Muscle layer of colon (tissue), 2 donors: ENCODE measurements at regions not wholly inside any gene's neighbourhood (a gene's known extent, or its start where the extent isn't known, plus 50 kb on each side); places are given as distances from the start of the nearest gene placed in this dataset.

ENCODE experiments used
- H3K27ac ChIP-seq: one replicate; pipeline ENCODE4 v1.7.0; 2013; ENCODE audit warnings: low read depth, mild to moderate bottlenecking, low read length, moderate library complexity
- H3K27me3 ChIP-seq, 2 donors: one replicate each; pipeline ENCODE4 v1.7.0; 2013; ENCODE audit warnings: low read length in 2 of 2, mild to moderate bottlenecking in 2 of 2; ENCODE audit not compliant: insufficient read depth in 2 of 2, control insufficient read depth in 1 of 2
- H3K36me3 ChIP-seq: one replicate; pipeline ENCODE4 v1.7.0; 2013; ENCODE audit warnings: mild to moderate bottlenecking, low read length; ENCODE audit not compliant: insufficient read depth
- H3K4me1 ChIP-seq: one replicate; pipeline ENCODE4 v1.7.0; 2013; ENCODE audit warnings: mild to moderate bottlenecking, low read length; ENCODE audit not compliant: insufficient read depth
- H3K4me3 ChIP-seq, 2 donors: one replicate each; pipeline ENCODE4 v1.7.0; 2013; ENCODE audit warnings: low read length in 2 of 2, low read depth in 1 of 2, mild to moderate bottlenecking in 1 of 2, moderate library complexity in 1 of 2
- H3K9ac ChIP-seq: one replicate; pipeline ENCODE4 v1.7.0; 2013; ENCODE audit warnings: low read length
- H3K9me3 ChIP-seq: one replicate; pipeline ENCODE4 v1.7.0; 2013; ENCODE audit warnings: mild to moderate bottlenecking, low read length
- donor health status: abdominal sarcoma.
- donor health status: Adenocarcinoma of cecum.

DNA sequence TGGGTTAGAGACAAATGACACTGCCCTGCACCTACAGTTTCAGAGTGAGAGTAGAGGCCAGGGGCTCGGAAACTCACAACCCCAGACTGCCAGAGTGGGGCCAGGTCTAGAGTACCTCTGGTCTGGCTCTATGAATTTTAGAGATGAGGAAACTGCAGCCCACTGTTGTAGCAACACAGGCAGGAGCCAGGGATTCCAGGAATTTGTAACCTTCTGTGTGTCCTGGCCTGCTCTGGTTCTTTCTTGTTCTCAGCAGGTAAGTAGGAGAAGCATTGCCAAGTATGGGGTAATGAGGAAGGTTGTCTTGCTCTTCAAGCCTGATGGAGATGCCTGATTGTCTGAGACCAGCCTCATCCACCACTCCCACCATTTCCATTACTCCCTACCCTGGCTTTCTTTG lies 221.8 kb downstream of the UACA start:
- H3K9ac ChIP-seq, result no peak overlapping the region
- no peak overlapping the region for H3K27ac ChIP-seq
- no peaks in the 10 kb centered on the region for H3K27me3 ChIP-seq
- no peak overlapping the region for H3K4me3 ChIP-seq
- H3K4me1 ChIP-seq, result no peaks in the 10 kb centered on the region
- no peaks in the 10 kb centered on the region for H3K9me3 ChIP-seq
- no peaks in the 10 kb centered on the region for H3K36me3 ChIP-seq

DNA sequence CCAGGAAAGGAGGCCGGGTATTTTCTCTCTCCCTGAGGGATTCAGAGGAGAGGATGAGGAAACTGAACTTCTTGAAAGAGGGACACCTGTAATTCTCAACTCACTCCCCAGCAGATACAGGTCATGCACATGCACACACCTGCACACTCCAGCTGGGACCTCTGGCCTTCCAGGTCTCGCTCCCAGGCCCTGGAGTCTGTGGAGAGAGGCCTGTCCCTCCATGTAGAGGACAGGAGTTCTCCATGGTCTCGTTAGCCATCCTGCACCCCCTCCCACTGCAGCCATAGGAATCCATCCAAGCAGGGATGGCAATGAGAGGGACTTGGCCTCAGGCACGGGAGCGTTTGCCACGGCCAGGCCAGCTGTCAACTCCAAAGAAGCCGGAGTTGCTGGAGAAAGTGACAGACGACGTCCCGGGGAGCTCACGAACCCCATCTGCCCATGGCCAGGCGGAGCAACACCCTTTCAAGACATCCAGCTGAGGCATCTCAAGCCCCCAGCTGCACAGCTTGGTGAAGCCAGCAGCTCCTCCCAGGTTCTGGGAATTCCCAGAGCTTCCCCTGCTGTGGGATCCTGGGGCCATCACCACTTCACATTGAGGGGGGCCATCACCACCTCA lies 223.3 kb downstream of the UACA start:
- Histone ChIP-seq H3K4me3 (no peak overlapping the region), H3K27ac (no peak overlapping the region), H3K36me3 (no peaks in the 10 kb centered on the region), H3K4me1 (no peaks in the 10 kb centered on the region), H3K27me3 (no peaks in the 10 kb centered on the region), H3K9me3 (no peaks in the 10 kb centered on the region), H3K9ac (no peak overlapping the region)

DNA sequence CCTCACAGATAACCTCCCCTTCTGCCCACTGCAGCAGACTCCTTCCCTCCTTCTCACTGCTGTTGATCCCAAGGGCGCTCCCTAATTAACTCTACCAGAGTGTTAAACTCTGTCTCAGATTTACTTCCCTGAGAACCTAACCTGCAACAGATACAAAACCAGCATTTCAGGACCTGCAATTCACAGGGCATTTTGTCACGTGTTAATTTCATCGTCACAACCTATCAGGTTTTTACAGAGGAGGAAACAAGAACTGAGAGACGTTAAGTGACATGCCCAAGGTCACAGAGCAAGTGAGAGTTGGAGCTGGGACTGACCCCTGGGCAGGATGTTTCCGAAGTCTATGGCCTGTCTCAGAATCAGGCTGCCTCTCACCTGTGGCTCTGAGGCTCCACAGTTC lies 223.9 kb downstream of the UACA start:
- H3K36me3 ChIP-seq, result no peaks in the 10 kb centered on the region
- no peaks in the 10 kb centered on the region for H3K4me1 ChIP-seq
- no peaks in the 10 kb centered on the region for H3K9me3 ChIP-seq
- H3K27me3 ChIP-seq, result no peaks in the 10 kb centered on the region
- H3K4me3 ChIP-seq, result no peak overlapping the region
- H3K27ac ChIP-seq, result no peak overlapping the region
- no peak overlapping the region for H3K9ac ChIP-seq

DNA sequence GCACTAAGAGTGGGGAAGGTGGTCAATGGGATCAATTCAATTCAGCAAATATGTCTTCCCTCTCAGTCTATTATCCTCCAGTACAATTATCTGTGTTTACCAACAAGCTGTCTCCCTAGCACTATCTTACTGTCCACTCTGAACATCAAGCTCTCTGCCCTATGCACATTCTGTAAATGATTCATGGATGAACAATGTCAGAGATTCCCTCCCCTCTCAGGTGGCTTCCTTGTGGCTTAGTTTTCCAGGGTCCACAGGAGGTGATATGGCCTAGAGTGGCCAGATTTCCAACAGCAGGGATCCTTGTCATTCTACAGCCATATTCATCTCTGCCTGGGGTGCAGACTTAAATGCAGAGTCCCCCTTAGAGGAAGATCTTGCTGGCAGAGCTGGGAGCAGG lies 225.1 kb downstream of the UACA start:
- Histone ChIP-seq H3K4me1 (no peaks in the 10 kb centered on the region), H3K9ac (no peak overlapping the region), H3K36me3 (no peaks in the 10 kb centered on the region), H3K9me3 (no peaks in the 10 kb centered on the region), H3K27me3 (no peaks in the 10 kb centered on the region), H3K4me3 (no peak overlapping the region), H3K27ac (no peak overlapping the region)

DNA sequence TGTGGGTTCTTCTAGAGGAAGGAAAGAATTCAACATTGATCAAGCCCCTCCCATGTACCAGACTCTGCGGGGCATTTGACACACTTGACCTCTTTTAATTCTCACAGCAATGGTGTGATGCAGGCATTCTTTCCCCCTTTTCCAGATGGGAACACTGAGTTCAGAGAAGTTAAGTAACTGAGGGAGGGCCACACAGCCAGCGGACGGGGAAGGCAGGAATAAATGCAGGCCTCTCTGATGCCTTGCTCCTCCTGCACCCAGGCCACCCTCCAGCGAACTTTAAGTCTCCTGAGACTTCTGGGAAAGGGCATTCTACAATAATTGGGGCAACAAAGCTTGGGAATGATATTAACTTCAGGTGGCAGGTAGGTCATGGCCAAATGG lies 227.4 kb downstream of the UACA start:
- Histone ChIP-seq H3K9ac (no peak overlapping the region), H3K27me3 (no peaks in the 10 kb centered on the region), H3K4me3 (no peak overlapping the region), H3K27ac (no peak overlapping the region), H3K36me3 (no peaks in the 10 kb centered on the region), H3K9me3 (no peaks in the 10 kb centered on the region), H3K4me1 (no peaks in the 10 kb centered on the region)

DNA sequence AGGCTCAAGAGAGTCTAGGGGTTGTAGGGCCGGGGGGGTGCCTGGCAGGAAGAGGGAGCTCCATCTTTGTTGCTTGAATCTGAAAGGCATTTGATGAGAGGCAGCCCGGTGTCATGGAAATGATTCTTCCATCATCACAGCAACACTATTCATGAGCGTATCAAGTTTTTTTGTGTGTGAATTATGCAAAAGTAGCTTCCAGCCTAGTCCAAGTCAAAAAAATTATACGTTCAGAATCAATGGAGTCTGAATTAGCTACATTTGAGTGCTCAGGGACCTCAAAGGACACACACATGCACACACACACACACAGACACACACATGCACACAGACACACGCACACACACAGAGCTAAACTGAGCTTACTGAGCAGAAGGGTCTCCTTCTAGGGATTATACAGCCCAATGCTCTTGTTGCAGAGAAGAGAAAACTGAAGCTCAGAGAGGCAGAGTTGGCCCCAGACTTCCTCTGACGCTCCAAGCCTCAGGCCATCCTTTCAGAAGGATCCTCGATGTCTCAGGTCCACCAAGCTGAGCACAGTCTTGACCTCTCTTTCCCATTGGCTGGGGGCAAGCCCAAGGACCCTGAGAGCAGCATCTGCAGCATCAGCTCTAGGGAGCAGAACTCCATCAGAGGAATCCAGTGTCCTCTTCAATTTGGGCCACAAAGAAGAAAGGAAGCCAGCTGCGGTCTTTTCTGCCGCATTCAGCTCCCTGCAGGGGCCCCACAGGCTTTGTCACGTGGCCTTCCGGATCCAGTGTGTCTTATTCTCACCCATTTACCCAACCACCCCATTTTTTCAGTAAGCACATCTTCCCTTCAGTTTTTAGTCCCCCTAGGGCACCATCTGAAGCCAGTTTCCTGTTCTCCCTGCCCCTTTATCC lies 228.0 kb downstream of the UACA start:
- Histone ChIP-seq H3K27ac (no peak overlapping the region), H3K27me3 (no peaks in the 10 kb centered on the region), H3K4me1 (no peaks in the 10 kb centered on the region), H3K4me3 (no peak overlapping the region), H3K9ac (no peak overlapping the region), H3K9me3 (no peaks in the 10 kb centered on the region), H3K36me3 (no peaks in the 10 kb centered on the region)

DNA sequence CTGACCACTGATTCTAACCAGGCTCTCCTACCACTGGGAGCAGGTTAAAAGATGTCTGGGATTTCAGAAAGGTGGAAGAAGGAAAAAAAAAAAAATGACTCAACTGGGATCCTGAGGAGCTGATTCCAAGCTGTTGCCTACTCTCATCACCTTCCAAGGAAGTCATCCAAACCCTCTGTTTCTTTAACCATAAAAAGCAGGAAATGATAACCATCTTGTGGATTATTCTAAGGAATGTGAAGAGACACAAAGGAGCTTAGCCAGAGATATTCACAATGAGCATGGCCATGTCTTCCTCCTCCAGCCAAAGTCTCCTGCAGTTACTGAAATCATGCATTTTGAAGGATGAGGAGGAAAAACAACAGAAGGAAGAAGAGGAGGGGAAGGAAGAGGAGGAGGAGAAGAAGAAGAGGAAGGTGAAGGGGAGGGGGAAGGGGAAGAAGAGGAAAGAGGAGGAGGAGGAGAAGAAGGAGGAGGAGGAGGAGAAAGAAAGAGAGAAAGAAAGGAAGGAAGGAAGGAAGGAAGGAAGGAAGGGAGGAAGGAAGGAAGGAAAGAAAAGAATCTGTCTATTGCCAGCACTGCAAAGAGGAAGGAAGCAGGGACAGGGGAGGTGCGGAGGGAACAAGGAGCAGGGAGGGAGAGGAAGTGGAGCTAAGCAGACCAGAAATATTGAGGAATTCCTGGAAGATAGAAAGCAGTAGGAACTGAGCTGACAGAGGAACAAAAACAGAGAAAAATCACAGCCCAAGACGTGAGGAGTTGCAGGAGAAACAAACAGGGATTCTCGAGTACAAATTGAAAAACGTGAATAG lies 229.2 kb downstream of the UACA start:
- Histone ChIP-seq H3K27ac (no peak overlapping the region), H3K27me3 (no peaks in the 10 kb centered on the region), H3K4me1 (no peaks in the 10 kb centered on the region), H3K9ac (no peak overlapping the region), H3K9me3 (no peaks in the 10 kb centered on the region), H3K36me3 (no peaks in the 10 kb centered on the region), H3K4me3 (no peak overlapping the region)

DNA sequence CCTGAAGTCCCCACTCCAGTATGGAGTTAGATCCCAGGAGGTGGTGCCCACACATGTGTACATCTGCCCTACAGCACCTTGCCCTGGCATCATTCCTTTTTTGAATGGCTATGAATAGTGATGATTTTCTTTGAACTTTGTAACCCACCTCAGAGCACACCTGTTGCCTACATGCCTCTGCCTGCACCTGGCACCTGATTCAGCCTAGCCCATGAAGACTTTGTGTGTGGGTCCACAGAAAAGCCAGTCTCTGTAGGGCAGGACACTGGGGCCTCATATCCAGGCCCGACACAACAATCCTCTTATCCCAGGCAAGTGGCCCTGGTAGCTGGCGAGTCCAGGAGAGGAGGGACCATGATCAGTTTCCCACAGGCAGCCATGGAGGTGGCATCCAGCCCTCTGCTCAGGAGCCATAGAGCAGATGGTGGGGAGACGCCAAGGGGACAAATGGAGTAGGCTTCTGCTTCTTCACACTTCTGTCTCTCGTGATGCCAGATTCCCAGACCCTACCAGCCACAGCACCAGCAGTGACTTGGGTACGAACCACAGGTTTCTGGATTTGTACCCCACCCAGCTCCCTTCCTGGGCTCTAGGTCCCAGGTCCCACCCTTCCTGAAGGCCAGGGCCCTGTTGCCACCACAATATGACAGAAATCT lies 230.7 kb downstream of the UACA start:
- Histone ChIP-seq H3K36me3 (no peaks in the 10 kb centered on the region), H3K4me3 (no peak overlapping the region), H3K27me3 (no peaks in the 10 kb centered on the region), H3K9me3 (no peaks in the 10 kb centered on the region), H3K4me1 (no peaks in the 10 kb centered on the region), H3K9ac (no peak overlapping the region), H3K27ac (no peak overlapping the region)

DNA sequence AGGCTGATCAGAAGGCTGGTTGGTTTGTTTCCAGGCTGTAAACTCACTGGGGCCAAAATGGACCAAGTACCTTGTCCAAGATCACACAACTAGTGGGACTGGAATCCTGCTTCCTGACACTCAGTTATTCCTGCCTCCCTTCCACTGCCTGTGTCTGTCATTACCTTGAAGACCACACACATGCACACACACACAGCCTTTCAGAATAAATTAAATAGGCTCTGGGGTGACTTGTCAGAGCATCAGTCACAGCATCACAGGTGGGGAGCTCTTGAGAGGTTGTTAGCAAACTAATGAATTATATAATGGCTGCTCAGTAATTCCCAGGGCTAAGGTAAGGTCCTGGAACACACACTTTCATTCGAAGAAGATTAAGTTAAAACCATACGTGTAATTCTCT lies 231.8 kb downstream of the UACA start:
- no peak overlapping the region for H3K27ac ChIP-seq
- no peak overlapping the region for H3K9ac ChIP-seq
- no peaks in the 10 kb centered on the region for H3K27me3 ChIP-seq
- no peak overlapping the region for H3K4me3 ChIP-seq
- no peaks in the 10 kb centered on the region for H3K4me1 ChIP-seq
- no peaks in the 10 kb centered on the region for H3K9me3 ChIP-seq
- H3K36me3 ChIP-seq, result no peaks in the 10 kb centered on the region

DNA sequence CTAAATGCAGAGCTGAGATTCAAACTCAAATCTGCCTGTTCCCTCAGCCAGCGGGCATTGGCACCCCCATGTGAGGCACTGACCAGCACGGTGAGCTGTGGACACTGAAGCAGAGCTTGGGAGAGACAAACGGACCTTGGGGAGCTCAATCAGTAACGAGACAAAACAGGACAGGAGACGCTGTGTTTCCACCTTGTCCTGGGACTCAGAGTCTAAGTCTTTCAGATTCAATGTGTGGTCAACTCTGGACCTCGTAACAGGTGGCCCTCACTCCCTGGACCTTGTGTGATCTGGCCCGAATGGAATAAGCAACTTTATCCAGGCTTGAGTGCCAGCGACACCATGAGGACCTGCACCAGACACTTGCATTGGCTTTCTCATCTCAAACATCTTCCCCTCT lies 232.5 kb downstream of the UACA start:
- no peak overlapping the region for H3K4me3 ChIP-seq
- H3K27ac ChIP-seq, result no peak overlapping the region
- no peaks in the 10 kb centered on the region for H3K9me3 ChIP-seq
- no peaks in the 10 kb centered on the region for H3K27me3 ChIP-seq
- H3K4me1 ChIP-seq, result no peaks in the 10 kb centered on the region
- H3K36me3 ChIP-seq, result no peaks in the 10 kb centered on the region
- H3K9ac ChIP-seq, result no peak overlapping the region

DNA sequence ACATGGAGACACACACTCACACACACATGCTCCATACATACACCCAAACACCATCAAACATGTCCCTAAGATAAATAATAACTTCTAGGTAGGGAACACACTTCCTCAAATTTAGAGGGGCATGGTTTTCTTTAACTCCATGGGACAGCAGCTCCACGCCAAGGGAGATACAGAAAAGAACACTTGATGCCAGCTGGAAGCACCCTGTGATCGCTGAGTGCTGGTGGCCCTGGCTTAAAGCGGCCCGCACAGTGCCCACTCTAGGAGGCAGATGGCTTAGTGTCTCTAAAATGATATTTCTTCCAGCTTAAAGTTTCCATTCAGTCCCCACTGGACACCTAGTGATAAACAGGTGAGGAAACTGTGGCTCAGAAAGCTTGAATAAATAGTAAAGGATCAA lies 232.9 kb downstream of the UACA start:
- no peaks in the 10 kb centered on the region for H3K4me1 ChIP-seq
- H3K4me3 ChIP-seq, result no peak overlapping the region

More for the DNA sequence above, 232.9 kb downstream of the UACA start:
- Histone ChIP-seq H3K27ac (no peak overlapping the region), H3K27me3 (no peaks in the 10 kb centered on the region), H3K9me3 (no peaks in the 10 kb centered on the region), H3K9ac (no peak overlapping the region), H3K36me3 (no peaks in the 10 kb centered on the region)
